Inferior parietal cortex (tissue), 1 donor: ENCODE measurements at regions not wholly inside any gene's neighbourhood (a gene's known extent, or its start where the extent isn't known, plus 50 kb on each side); places are given as distances from the start of the nearest gene placed in this dataset.
"Not testable (repeated sequence)": the region's sequence is repeated elsewhere in the genome, so short reads cannot be mapped to it uniquely, and the experiment has no call there.

Experiments
- DNase-seq: peaks from one replicate; pipeline ENCODE4 v3.0.0-alpha.2; 2016; ENCODE audit errors: extremely low spot score

GRCh38 chr14:59058776-59059175, 129.7 kb upstream of the DAAM1 start:
- DNase-seq, result not testable (repeated sequence)

- DNase-seq, result no peak
Observed at GRCh38 chr14:59060841-59061240, 127.6 kb upstream of the DAAM1 start.

DNA sequence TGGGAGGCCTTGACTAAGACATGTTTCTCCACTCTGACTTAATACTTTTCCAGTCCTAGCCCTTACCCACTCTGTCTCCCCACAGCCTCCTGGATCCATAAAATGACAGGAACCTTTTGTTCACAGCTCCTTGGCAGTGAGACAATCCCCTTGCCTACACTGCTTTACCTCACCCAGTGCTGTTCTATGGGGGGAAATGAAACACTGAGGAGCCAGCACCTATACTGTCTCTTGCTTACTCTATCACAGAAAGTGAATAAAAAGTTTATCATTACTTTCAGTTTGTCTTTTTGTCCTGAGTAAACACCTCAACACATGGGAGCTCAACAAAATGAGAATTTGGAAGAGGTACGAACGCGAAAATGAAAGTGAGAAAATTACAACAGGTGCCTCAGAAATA, 127.2 kb upstream of the DAAM1 start:
- DNase-seq, result no peak

- no peak for DNase-seq
Observed at GRCh38 chr14:59063259-59063658, 125.2 kb upstream of the DAAM1 start.

GRCh38 chr14:59067127-59067894, 121.2 kb upstream of the DAAM1 start:
- no peak for DNase-seq

GRCh38 chr14:59069163-59069854, 119.2 kb upstream of the DAAM1 start:
- no peak for DNase-seq

DNA sequence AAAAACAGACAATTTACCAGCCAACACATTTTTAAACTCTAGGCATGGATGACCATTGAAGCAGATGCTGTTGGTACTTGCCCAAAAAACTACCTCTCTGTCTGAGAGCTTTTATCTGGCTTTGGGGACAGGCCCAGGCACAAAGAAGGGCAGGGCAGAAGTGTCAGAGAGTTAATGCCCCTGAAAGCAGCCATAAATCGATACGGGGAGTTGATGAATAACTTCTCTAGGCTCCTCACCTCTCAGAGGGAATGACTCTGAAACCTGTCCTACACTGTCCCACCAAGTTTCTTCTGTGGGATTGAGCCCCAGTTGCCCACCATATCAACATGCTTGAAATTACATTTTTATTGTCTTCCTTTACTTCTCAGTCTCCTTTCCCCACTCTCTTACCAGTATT, 113.0 kb upstream of the DAAM1 start:
- DNase-seq, result no peak

GRCh38 chr14:59081720-59082119, 106.7 kb upstream of the DAAM1 start:
- DNase-seq, result no peak

GRCh38 chr14:59085207-59085739, 103.2 kb upstream of the DAAM1 start:
- DNase-seq, result no peak

DNA sequence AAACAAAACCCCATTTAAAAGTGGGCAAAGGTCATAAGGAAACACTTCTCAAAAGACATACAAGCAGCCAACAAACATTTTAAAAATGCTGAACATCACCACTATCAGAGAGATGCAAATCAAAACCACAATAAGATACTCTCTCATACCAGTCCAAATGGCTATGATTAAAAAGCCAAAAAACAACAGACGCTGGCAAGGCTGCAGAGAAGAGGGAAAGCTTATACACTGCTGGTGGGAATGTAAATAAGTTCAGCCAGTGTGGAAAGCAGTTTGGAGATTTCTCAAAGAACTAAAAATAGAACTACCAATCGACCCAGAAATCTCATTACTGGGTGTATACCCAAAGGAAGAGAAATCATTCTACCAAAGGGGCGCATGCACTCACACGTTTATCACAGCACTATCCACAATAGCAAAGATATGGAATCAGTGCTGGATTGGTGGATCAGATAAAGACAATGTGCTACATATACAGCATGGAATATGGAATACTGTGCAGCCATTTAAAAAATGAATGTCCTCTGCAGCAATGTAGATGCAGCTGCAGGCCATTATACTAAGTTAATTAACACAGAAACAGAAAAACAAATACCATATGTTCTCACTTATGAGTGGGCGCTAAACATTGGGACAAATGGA, 102.1 kb upstream of the DAAM1 start:
- DNase-seq, result no peak

DNA sequence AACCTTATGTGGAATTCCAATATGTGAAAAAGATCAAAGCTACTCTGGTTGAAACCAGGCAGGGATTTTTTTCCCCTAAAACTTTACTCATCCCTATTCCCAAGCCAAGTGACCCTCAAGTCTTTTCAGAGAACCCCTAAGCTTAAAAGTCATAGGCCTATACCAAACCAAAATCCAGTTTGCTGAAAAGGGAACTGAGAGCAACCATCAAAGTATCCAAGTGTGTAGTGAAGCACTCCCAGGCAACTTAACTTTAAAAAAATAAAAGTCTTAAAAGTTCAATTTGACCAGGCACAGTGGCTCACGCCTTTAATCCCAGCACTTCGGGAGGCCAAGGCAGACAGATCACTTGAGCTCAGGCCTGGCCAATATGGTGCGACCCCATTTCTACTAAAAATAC, 101.2 kb upstream of the DAAM1 start:
- DNase-seq, result no peak

GRCh38 chr14:59087711-59088110, 100.8 kb upstream of the DAAM1 start:
- no peak for DNase-seq

GRCh38 chr14:59090572-59090971, 97.9 kb upstream of the DAAM1 start:
- DNase-seq, result no peak

DNA sequence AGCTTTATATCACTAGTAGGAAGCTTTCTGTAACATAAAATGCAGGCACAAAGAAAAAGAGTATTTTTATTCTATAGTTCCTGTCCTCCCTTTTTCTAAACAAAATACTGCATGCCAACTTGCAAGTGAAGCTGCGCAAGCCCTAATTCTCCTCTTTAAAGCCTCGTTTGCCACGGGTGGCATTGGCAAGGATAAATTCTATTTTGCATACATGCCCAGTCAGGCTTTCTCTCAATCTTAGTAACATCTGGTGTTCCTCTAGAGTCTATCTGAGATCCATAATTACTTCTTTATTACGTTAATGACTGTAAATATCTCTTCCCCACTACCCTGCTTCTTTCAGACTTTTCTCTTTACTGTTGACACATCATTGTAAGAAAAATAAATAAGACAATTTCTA, 97.1 kb upstream of the DAAM1 start:
- no peak for DNase-seq

DNA sequence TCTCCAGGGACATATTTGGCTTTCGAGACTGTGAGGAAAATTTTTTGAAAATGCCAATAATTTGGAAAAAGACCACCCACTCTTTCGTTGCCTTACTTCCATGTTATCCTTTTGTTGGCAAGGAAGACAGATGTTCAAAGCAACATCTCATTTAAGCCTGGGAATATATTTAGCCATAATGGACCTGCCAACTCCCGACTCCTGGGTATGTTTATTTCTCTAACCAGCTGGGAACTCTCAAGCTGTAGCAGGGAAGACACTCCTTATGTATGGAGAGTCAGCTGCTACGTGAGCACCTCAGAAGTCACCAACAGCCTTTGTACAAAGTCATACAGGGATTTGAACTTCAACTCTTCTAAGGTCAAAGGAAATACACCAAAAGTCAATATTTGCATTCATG, 96.5 kb upstream of the DAAM1 start:
- no peak for DNase-seq

DNA sequence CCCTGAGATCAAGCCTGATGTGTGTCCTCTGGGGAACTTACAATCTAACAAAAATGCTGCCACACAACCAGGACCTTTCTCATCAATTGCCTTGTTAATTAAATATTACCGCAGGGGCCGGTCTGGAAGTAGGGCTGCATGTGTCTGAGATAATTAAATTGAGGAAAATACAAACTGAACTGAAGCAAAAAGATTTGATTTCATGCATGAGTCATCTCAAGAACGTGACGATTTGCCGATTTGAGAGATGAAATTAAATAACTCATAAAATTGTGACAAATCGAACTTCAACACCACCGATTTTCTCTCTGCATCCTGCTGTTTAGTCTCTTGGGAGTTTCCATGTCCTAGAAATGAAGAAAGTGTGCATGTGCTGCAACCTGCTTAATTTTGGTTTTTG, 94.6 kb upstream of the DAAM1 start:
- DNase-seq, result no peak

GRCh38 chr14:59096303-59096702, 92.2 kb upstream of the DAAM1 start:
- no peak for DNase-seq

DNA sequence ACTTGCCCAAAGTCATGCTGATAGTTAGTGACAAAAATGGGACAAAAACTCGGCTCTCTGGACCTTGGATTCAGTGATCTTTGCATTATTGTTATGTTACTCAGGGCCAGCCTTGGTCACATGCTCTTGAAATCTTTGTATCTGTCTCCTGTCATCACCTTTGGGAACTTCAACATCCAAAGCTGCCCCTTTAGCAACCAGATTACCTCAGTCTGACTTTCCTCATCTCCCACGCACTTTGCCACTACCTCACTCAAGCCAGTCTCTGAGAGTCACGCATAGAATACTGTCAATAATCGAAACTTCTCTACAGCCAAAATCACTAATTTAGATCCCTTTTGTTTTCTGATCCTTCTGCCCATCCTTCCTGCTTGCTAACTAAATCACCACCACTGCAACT, 90.8 kb upstream of the DAAM1 start:
- no peak for DNase-seq

DNA sequence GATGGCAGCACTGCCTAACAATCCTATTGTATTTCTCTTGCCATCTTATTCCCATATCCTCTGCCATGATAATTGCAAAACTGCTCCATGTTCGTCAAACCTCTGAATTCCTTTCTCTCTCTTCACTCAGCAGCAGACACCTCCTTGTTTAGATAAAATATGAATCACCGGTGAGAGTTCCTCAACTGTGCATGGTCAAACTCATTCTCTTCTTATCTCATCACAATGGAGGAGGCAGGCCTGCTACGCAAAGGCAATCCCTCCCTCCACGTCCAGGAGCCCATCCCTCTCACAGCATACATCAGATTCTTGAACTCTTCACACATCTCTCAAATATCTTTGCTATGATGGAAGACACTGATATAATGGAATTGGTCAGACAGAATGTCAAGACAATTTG, 90.1 kb upstream of the DAAM1 start:
- no peak for DNase-seq

- no peak for DNase-seq
Observed at GRCh38 chr14:59100205-59100604, 88.3 kb upstream of the DAAM1 start.

- DNase-seq, result no peak
Observed at GRCh38 chr14:59101476-59101875, 87.0 kb upstream of the DAAM1 start.

DNA sequence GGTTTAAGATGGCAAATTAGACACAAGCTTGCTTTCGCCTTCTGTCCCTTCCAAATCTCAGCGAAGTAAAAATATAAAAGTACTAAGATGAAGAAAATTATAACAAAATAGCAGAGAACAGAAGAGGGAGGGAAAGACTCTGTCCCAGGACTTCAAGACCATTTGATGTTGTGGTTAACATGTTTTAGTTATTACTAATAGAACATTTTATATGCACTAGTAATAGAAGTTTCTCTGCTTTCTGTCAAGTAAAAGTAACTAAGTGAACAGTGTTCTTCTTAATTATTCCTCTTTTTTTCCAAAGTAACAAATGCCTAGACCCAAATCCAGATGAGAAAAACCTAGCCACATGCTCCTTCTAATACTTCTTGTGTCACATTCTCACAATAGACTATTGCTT, 85.1 kb upstream of the DAAM1 start:
- no peak for DNase-seq

DNA sequence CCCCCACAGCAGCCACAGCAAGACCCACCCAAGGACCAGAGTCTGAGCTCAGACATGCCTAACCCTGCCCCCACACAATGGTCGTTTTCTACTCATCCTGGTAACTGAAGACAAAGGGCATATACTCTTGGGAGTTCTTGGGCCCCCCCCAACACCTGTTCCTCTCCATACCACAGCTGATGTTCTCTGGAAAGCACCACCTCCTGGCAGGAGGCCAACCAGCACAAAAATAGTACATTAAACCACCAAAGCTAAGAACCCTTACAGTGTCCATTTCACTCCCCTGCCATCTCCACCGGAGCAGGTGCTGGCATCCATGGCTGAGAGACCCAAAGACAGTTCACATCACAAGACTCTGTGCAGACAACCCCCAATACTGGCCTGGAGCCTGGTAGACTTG, 80.6 kb upstream of the DAAM1 start:
- no peak for DNase-seq
